ENCODE measurements at regions not wholly inside any gene's neighbourhood (a gene's known extent, or its start where the extent isn't known, plus 50 kb on each side); places are given as distances from the start of the nearest gene placed in this dataset.
"Not testable (repeated sequence)": the region's sequence is repeated elsewhere in the genome, so short reads cannot be mapped to it uniquely, and the experiment has no call there.

GRCh38 chrX:68994135-68994890, 165.5 kb downstream of the EFNB1 start:
- DNase-seq = no peak

GRCh38 chrX:68992821-68993397, 164.1 kb downstream of the EFNB1 start:
- DNase-seq = no peak

- DNase-seq = no peak
These were observed 163.0 kb downstream of the EFNB1 start for GRCh38 chrX:68991691-68992345.

- DNase-seq = no peak
These were observed 162.1 kb downstream of the EFNB1 start for GRCh38 chrX:68990948-68991347.

GRCh38 chrX:68989865-68990606, 161.2 kb downstream of the EFNB1 start:
- DNase-seq = no peak

GRCh38 chrX:68989456-68989855, 160.6 kb downstream of the EFNB1 start:
- DNase-seq = no peak

- no peak for DNase-seq
These were observed 160.0 kb downstream of the EFNB1 start for GRCh38 chrX:68988865-68989264.

- DNase-seq = no peak
These were observed 156.4 kb downstream of the EFNB1 start for GRCh38 chrX:68985135-68985755.

- no peak for DNase-seq
These were observed 154.4 kb downstream of the EFNB1 start for GRCh38 chrX:68983004-68983857.

GRCh38 chrX:68982476-68982875, 153.7 kb downstream of the EFNB1 start:
- no peak for DNase-seq

- no peak for DNase-seq
These were observed 152.2 kb downstream of the EFNB1 start for GRCh38 chrX:68980906-68981616.

- no peak for DNase-seq
These were observed 149.8 kb downstream of the EFNB1 start for GRCh38 chrX:68978655-68979054.

- no peak for DNase-seq
These were observed 149.4 kb downstream of the EFNB1 start for GRCh38 chrX:68978255-68978654.

- no peak for DNase-seq
These were observed 124.5 kb downstream of the EFNB1 start for GRCh38 chrX:68953331-68953730.

- not testable (repeated sequence) for DNase-seq
These were observed 123.3 kb downstream of the EFNB1 start for GRCh38 chrX:68951942-68952619.

- DNase-seq = no peak
These were observed 122.1 kb downstream of the EFNB1 start for GRCh38 chrX:68950937-68951336.

- no peak for DNase-seq
These were observed 119.2 kb downstream of the EFNB1 start for GRCh38 chrX:68947882-68948605.

- peak in 1 of 2 experiments; percentile 30 for DNase-seq
These were observed 116.9 kb downstream of the EFNB1 start for GRCh38 chrX:68945603-68946228.

GRCh38 chrX:68945081-68945602, 116.3 kb downstream of the EFNB1 start:
- no peak for DNase-seq

All from SW 1271 (cell line).